Left hindlimb (tissue), 1 donor: ENCODE measurements at regions not wholly inside any gene's neighbourhood (a gene's known extent, or its start where the extent isn't known, plus 50 kb on each side); places are given as distances from the start of the nearest gene placed in this dataset.
A peak's percentile ranks its signal among the peaks of the same experiment; 100 is the strongest.

Experiments used
- DNase-seq: peaks from one replicate; pipeline ENCODE4 v3.0.0-alpha.2; 2018

DNA sequence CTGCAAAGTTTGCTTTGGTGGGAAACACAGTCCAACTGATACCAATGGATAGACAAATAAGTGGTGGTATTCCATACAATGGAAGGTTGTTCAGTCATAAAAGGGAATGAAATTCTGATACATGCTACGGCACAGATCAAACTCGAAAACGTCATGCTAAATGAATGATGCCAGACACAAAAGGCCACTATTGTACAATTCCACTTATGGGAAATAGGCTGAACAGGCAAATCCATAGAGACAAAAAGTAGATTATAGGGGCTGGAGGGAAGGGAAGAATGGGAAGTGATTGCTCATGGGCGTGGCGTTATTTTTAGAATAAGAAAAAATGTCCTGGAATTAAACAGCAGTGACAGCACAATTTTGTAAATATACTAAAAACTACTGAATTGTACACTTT, 66.0 kb upstream of the FOXK1 start:
- no peak for DNase-seq

DNA sequence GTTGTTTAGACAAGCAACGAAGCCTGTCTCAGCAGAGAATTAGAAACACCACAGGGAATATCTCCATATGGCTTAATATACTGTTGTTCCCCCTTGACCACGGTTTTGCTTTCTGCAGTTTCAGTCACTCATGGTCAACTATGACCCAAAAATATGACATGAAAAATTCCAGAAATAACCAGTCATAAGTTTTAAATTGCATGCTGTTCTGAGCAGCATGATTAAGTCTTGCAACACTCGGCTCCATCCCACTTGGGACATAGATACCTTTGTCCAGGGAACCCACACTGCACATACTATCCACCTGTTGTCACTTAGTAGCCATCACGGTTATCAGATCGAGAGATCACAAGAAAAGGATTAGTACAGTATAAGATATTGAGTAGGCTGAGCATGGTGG, 60.7 kb upstream of the FOXK1 start:
- no peak for DNase-seq

DNA sequence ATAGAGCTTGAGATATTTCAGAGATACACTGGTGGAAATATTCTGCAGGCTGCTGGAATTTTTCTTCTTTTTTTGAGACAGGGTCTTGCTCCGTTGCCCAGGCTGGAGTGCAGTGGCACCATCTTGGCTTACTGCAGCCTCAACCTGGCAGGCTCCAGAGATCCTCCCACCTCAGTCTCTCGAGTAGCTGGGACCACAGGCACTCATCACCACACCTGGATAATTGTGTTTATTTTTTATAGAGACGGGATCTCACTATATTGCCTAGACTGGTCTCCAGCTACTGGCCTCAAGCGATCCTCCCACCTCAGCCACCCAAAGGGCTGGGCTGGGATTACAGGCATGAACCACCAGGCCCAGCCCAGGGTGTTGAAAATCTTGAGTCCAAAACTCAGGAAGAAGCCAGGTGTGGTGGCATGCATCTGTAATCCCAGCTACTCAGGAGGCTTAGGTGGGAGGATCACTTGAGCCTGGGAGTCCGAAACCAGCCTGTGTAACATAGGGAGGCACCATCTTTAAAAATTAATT, 55.7 kb upstream of the FOXK1 start:
- DNase-seq, result no peak

DNA sequence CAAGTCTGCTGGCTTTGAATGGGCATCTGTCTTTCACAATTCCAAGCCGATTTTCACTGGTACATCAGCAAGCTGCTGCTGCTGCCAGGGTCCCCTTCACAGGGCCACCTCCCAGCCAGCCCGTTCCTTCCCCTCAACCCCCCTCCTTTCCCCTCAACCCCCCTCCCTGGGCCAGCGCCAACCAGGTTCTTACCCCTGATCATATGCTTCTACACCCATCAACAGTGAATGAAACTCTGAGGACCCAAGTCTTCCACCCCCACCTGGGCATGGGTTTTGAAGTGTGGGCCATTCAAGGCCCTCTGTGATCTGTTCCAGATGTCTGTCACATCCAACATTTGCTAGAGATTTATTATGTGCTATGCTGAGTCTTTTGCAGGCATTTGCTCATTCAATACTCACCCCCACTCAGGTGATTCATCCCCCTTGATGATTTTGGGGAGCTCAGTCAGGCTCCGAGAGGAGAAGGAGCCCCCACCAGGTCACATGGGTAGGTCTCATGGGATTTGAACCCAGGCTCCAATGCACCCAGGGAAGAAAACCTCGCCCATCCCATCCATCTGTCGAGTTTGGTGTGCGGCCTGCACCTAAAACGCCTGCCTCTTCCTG, 52.7 kb upstream of the FOXK1 start:
- no peak for DNase-seq

DNA sequence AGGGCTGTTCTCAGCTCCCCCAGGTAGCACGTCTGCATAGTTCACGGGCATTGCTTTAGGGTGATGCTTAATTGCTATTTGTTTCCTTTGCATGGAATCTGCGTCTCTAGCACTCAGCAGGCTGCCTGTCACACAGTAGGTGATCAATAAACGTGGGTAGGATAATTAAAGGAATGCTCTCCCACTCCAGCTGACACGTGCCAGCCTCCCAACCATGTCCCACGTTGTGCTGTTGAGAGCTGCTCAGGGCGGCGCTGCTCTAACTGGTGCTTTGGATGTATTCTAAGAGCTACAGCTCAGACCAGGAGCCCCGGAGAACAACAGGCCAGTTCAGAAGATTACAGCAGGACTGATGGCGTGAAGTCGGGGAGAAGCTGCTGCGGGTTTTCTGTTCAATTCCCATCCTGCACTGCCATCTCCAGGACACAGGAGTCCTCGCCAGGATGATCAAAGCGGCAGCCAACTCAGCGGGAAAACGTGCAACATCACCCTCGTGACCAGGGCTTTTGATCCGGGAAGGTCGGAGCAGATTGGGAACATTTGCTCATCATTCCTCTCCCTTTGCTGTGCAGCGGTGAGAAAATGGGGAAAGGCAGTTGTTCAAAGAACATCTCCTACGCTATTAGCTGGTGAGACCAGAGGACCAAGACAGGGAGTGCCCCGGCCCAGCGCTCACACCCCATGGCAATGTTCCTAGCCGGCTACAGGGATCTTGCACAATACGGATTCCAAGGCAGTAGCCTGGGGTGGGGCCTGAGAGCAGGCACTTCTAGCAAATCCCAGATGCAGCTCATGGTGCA, 50.5 kb upstream of the FOXK1 start:
- DNase-seq, result peak; percentile 85
